ENCODE measurements at regions not wholly inside any gene's neighbourhood (a gene's known extent, or its start where the extent isn't known, plus 50 kb on each side); places are given as distances from the start of the nearest gene placed in this dataset.

- TF ChIP-seq CTCF (conservative IDR thresholded peaks at IDR 0.05 in 1 of 2, IDR thresholded peaks at IDR 0.05 in 1 of 2; ENCODE audit: extremely low read depth in 1 of 2, insufficient read depth in 1 of 2, low read depth in 1 of 2, low read length in 2 of 2) (no peak), EZH2 (IDR thresholded peaks at IDR 0.05; ENCODE audit: borderline replicate concordance, low read length) (no peak)
These were observed 165.1 kb upstream of the TMCC3 start for GRCh38 chr12:94815450-94815849.
